Right lobe of liver (tissue), 6 donors: ENCODE measurements at regions not wholly inside any gene's neighbourhood (a gene's known extent, or its start where the extent isn't known, plus 50 kb on each side); places are given as distances from the start of the nearest gene placed in this dataset.

Experiments used
- ATAC-seq, 4 donors: fragments of 200-7000 bp; cut with Tn5 transposase; one replicate each; pipeline ENCODE4 v1.9.1; 2020; ENCODE audit warnings: mild to moderate bottlenecking in 4 of 4, moderate library complexity in 4 of 4
- DNase-seq, 3 donors: peaks; one replicate each; pipeline ENCODE4 v3.0.0-alpha.2; 2020
- H3K27ac ChIP-seq, 3 donors: fragments of 200-600 bp; one replicate each; pipeline ENCODE4 v1.8.0; 2022
- H3K27me3 ChIP-seq, 2 donors: fragments of 200-600 bp; one replicate each; pipeline ENCODE4 v1.8.0; 2022
- H3K36me3 ChIP-seq, 4 donors: fragments of 200-600 bp; sonication (generic) in 1 of 4; one replicate each; pipeline versions ENCODE4 v1.5.1 to v1.8.0; 2017 to 2022; ENCODE audit warnings: control low read depth in 1 of 4
- H3K4me1 ChIP-seq, 4 donors: fragments of 200-600 bp; sonication (generic) in 1 of 4; one replicate each; pipeline versions ENCODE4 v1.5.1 to v1.8.0; 2017 to 2022; ENCODE audit warnings: control low read depth in 1 of 4
- H3K4me3 ChIP-seq, 3 donors: fragments of 200-600 bp; one replicate each; pipeline ENCODE4 v1.8.0; 2022
- H3K9me3 ChIP-seq, 4 donors: fragments of 200-600 bp; sonication (generic) in 1 of 4; one replicate each; pipeline versions ENCODE4 v1.5.1 to v1.8.0; 2017 to 2022; ENCODE audit warnings: control low read depth in 1 of 4
- CTCF ChIP-seq, 4 donors: fragments of 200-600 bp in 3 of 4; fragments of 450-650 bp in 1 of 4; IDR thresholded peaks; one replicate each; pipeline versions ENCODE4 v1.5.1 to v1.8.0; 2016 to 2022; ENCODE audit warnings: antibody characterized with exemption in 4 of 4, mild to moderate bottlenecking in 2 of 4
- POLR2A ChIP-seq: fragments of 450-650 bp; IDR thresholded peaks from one replicate; pipeline ENCODE4 v1.6.1; 2017; ENCODE audit warnings: antibody characterized with exemption, mild to moderate bottlenecking
- WGBS: methylation state at CpG from one replicate; pipeline ENCODE4 v1.1.6; 2018; ENCODE audit warnings: low coverage, low lambda C conversion rate; ENCODE audit not compliant: insufficient coverage; ENCODE audit errors: missing lambda C conversion rate; 5-methylcytosine and 5-hydroxymethylcytosine counted together
- intact Hi-C, 2 donors: fragments of 100-400 bp; cut with DNase I; formaldehyde crosslinking; loops; one replicate each; pipeline versions ENCODE4 v1.11.2 to v1.14.1; 2022
- donor health status: DM: no; HTN: yes; CAD: no.
- donor health status: DM: no; HTN: no; CAD: no.
- donor health status: DM: no; HTN: no; CAD: no.
- donor health status: DM: no; HTN: yes; CAD: no.
- donor health status: DM: no; HTN: yes; CAD: no.

- Histone ChIP-seq H3K9me3 (no peaks in the 10 kb centered on the region), H3K4me3 (no peak overlapping the region), H3K27ac (no peak overlapping the region), H3K27me3 (no peaks in the 10 kb centered on the region), H3K4me1 (no peaks in the 10 kb centered on the region), H3K36me3 (no peaks in the 10 kb centered on the region)
- ATAC-seq: no peak
- 70% methylated on average over 3 of the region's 3 CpGs for WGBS
- intact Hi-C loops: no loop called here
- TF ChIP-seq POLR2A (no peak), CTCF (IDR thresholded peaks at IDR 0.05) (no peak)
- no peak for DNase-seq
Observed at GRCh38 chr10:63986536-63986935, 465.3 kb downstream of the REEP3 start.

- no peaks in the 10 kb centered on the region for H3K36me3 ChIP-seq
- ATAC-seq: no peak
- H3K27ac ChIP-seq: no peak overlapping the region
- intact Hi-C loops: no loop called here
- H3K9me3 ChIP-seq: no peaks in the 10 kb centered on the region
- WGBS: 10% methylated on average over 2 of the region's 2 CpGs
- no peak for DNase-seq
- TF ChIP-seq CTCF (IDR thresholded peaks at IDR 0.05): no peak
- no peak for TF ChIP-seq POLR2A
- no peaks in the 10 kb centered on the region for H3K4me1 ChIP-seq
- H3K4me3 ChIP-seq: no peak overlapping the region
- no peaks in the 10 kb centered on the region for H3K27me3 ChIP-seq
Observed at GRCh38 chr10:63987212-63987611, 466.0 kb downstream of the REEP3 start.

GRCh38 chr10:63994371-63994770 lies 473.2 kb downstream of the REEP3 start:
- Histone ChIP-seq H3K27me3 (no peaks in the 10 kb centered on the region), H3K27ac (no peak overlapping the region), H3K4me3 (no peak overlapping the region), H3K4me1 (no peaks in the 10 kb centered on the region), H3K9me3 (no peaks in the 10 kb centered on the region), H3K36me3 (no peaks in the 10 kb centered on the region)
- DNase-seq: no peak
- TF ChIP-seq CTCF (IDR thresholded peaks at IDR 0.05) (no peak), POLR2A (no peak)
- intact Hi-C loops: no loop called here
- WGBS: 61% methylated on average over 3 of the region's 7 CpGs
- ATAC-seq: no peak

- intact Hi-C loops: no loop called here
- H3K27ac ChIP-seq: no peak overlapping the region
- ATAC-seq (no peak), DNase-seq (no peak)
- no peaks in the 10 kb centered on the region for H3K9me3 ChIP-seq
- 76% methylated on average over 6 of the region's 8 CpGs for WGBS
- no peak for TF ChIP-seq CTCF (IDR thresholded peaks at IDR 0.05)
- TF ChIP-seq POLR2A: no peak
- H3K4me1 ChIP-seq: no peaks in the 10 kb centered on the region
- no peaks in the 10 kb centered on the region for H3K27me3 ChIP-seq
- no peak overlapping the region for H3K4me3 ChIP-seq
- no peaks in the 10 kb centered on the region for H3K36me3 ChIP-seq
Observed at GRCh38 chr10:64007157-64007556, 486.0 kb downstream of the REEP3 start.

GRCh38 chr10:64010711-64011110 lies 489.5 kb downstream of the REEP3 start:
- no peak for ATAC-seq

More at GRCh38 chr10:64010711-64011110, 489.5 kb downstream of the REEP3 start:
- no peaks in the 10 kb centered on the region for H3K9me3 ChIP-seq
- H3K36me3 ChIP-seq: no peaks in the 10 kb centered on the region
- H3K27ac ChIP-seq: no peak overlapping the region
- no peak for DNase-seq
- intact Hi-C loops: no loop called here
- H3K4me1 ChIP-seq: no peaks in the 10 kb centered on the region
- no peak for TF ChIP-seq CTCF (IDR thresholded peaks at IDR 0.05)
- TF ChIP-seq POLR2A: no peak
- no peaks in the 10 kb centered on the region for H3K27me3 ChIP-seq
- H3K4me3 ChIP-seq: no peak overlapping the region
